Endothelial cell of umbilical vein (primary cell): ENCODE measurements at regions not wholly inside any gene's neighbourhood (a gene's known extent, or its start where the extent isn't known, plus 50 kb on each side); places are given as distances from the start of the nearest gene placed in this dataset.
A peak's percentile ranks its signal among the peaks of the same experiment; 100 is the strongest.

Experiments used
- BruUV-seq: library from RNA; stranded (reverse); fragments of 400-500 nt; replicated peaks from 2 replicates; lab custom pipeline; 2021; lab: Mats Ljungman, UMichigan
- CTCF ChIA-PET: fragments of 300-600, 350-600 bp; sonication (Branson Sonifier 250); formaldehyde crosslinking; loops from one replicate; lab custom pipeline; 2021; ENCODE audit warnings: antibody characterized with exemption, inconsistent platforms; lab: Charles Lee
- POLR2A ChIA-PET: fragments of 300-600, 350-600 bp; sonication (Branson Sonifier 250); formaldehyde crosslinking; loops from one replicate; lab custom pipeline; 2021; ENCODE audit warnings: antibody characterized with exemption, inconsistent platforms; lab: Charles Lee
- DNase-seq: peaks from one replicate; pipeline ENCODE4 v3.0.0-alpha.2; 2011; ENCODE audit warnings: low read depth, low spot score
- FAIRE-seq: peaks from 2 replicates; lab custom pipeline; 2011; peaks lifted over from hg19 to GRCh38; lab: Jason Lieb, UNC
- H2AFZ ChIP-seq: 2 replicates; pipeline ENCODE4 v1.6.0; 2012; ENCODE audit warnings: low read depth, low read length, control low read depth, inconsistent platforms
- H3K27ac ChIP-seq: 2 replicates; pipeline ENCODE4 v1.5.1; 2011; ENCODE audit warnings: low read depth, mild to moderate bottlenecking, control low read depth, low read length, moderate library complexity; ENCODE audit not compliant: insufficient read depth
- H3K27me3 ChIP-seq, 2 experiments: 2 replicates each; pipeline versions ENCODE4 v1.6.0 to v1.6.1; 2011; ENCODE audit warnings: low read length in 2 of 2, mixed read lengths in 1 of 2; ENCODE audit not compliant: control insufficient read depth in 2 of 2, insufficient read depth in 2 of 2
- H3K36me3 ChIP-seq, 2 experiments: 2 replicates in 1 of 2; 3 replicates in 1 of 2; pipeline ENCODE4 v1.5.1; 2011; ENCODE audit warnings: low read length in 2 of 2, mild to moderate bottlenecking in 1 of 2, moderate library complexity in 1 of 2; ENCODE audit not compliant: control insufficient read depth in 2 of 2, insufficient read depth in 2 of 2; ENCODE audit errors: extremely low read depth in 1 of 2
- H3K4me1 ChIP-seq: 3 replicates; pipeline ENCODE4 v1.5.1; 2011; ENCODE audit warnings: mild to moderate bottlenecking, low read length; ENCODE audit not compliant: control insufficient read depth, insufficient read depth; ENCODE audit errors: extremely low read depth
- H3K4me2 ChIP-seq: 2 replicates; pipeline ENCODE4 v1.6.1; 2011; ENCODE audit warnings: low read length, control low read depth, mixed read lengths; ENCODE audit not compliant: insufficient read depth
- H3K4me3 ChIP-seq, 3 experiments: fragments of 200-600 bp in 1 of 3; sonication (generic), shearing (Covaris generic) in 1 of 3; replicated peaks in 1 of 3; 2 replicates each; pipeline ENCODE4 v1.5.1; 2011 to 2016; ENCODE audit warnings: control low read depth in 3 of 3, low read length in 3 of 3, mild to moderate bottlenecking in 2 of 3, inconsistent platforms in 1 of 3, low read depth in 1 of 3, moderate library complexity in 1 of 3; ENCODE audit not compliant: insufficient read depth in 1 of 3
- H3K79me2 ChIP-seq: 2 replicates; pipeline ENCODE4 v1.6.0; 2012; ENCODE audit warnings: low read length, inconsistent platforms; ENCODE audit not compliant: control insufficient read depth, insufficient read depth
- H3K9ac ChIP-seq: replicated peaks from 2 replicates; pipeline ENCODE3; 2011; ENCODE audit warnings: low read length, control low read depth; ENCODE audit not compliant: insufficient read depth; ENCODE audit errors: extremely low read depth
- H3K9me1 ChIP-seq: replicated peaks from 3 replicates; pipeline ENCODE4 v1.6.0; 2011; ENCODE audit warnings: mild to moderate bottlenecking, low read length; ENCODE audit not compliant: control insufficient read depth, insufficient read depth; ENCODE audit errors: extremely low read depth
- H3K9me3 ChIP-seq: replicated peaks from 2 replicates; pipeline ENCODE4 v1.5.1; 2012; ENCODE audit warnings: low read length, inconsistent platforms; ENCODE audit not compliant: control insufficient read depth, insufficient read depth
- H4K20me1 ChIP-seq: replicated peaks from 2 replicates; pipeline ENCODE3; 2011; ENCODE audit warnings: mild to moderate bottlenecking, low read length; ENCODE audit not compliant: control insufficient read depth, insufficient read depth; ENCODE audit errors: extremely low read depth
- CTCF ChIP-seq, 2 donors: IDR thresholded peaks; 1 replicate in 1 of 2; 2 replicates in 1 of 2; pipeline ENCODE4 v1.5.1; 2011; ENCODE audit warnings: low read length in 2 of 2, mild to moderate bottlenecking in 2 of 2, moderate library complexity in 2 of 2, control low read depth in 1 of 2, inconsistent platforms in 1 of 2, low read depth in 1 of 2; ENCODE audit not compliant: insufficient read depth in 1 of 2; ENCODE audit errors: extremely low read depth in 1 of 2
- FOS ChIP-seq: IDR thresholded peaks from 2 replicates; pipeline ENCODE4 v1.6.1; 2011; ENCODE audit warnings: mild to moderate bottlenecking, low read length, moderate library complexity, borderline replicate concordance; ENCODE audit not compliant: insufficient read depth
- GATA2 ChIP-seq: IDR thresholded peaks from 2 replicates; pipeline ENCODE4 v1.7.0; 2011; ENCODE audit warnings: low read depth, mild to moderate bottlenecking, moderate library complexity, mixed read lengths, low read length; ENCODE audit not compliant: insufficient read length, insufficient read depth
- JUN ChIP-seq: IDR thresholded peaks from 2 replicates; pipeline ENCODE4 v1.6.1; 2011; ENCODE audit warnings: borderline replicate concordance, low read depth; ENCODE audit not compliant: insufficient read length, insufficient read depth
- POLR2A ChIP-seq: IDR thresholded peaks from 2 replicates; pipeline ENCODE4 v1.6.1; 2012; ENCODE audit warnings: low read depth, mild to moderate bottlenecking, control low read depth, low read length
- POLR2AphosphoS5 ChIP-seq: IDR thresholded peaks from 2 replicates; pipeline ENCODE4 v1.6.1; 2012; ENCODE audit warnings: low read depth, mild to moderate bottlenecking, control low read depth, low read length, moderate library complexity; ENCODE audit not compliant: insufficient read depth
- dilution Hi-C: fragments of 300-500 bp; cut with MboI; formaldehyde crosslinking; loops from one replicate; pipeline ENCODE4 v1.15.0; 2019; ENCODE audit warnings: low sequenced_read_pairs; ENCODE audit not compliant: extremely low pct_ligation_motif_present
- intact Hi-C: fragments of 100-400 bp; cut with micrococcal nuclease; formaldehyde crosslinking; loops from one replicate; pipeline ENCODE4 v1.10.0; 2022
- TF ChIP-seq, protein P1 (sequence below): IDR thresholded peaks from 2 replicates; pipeline ENCODE4 v1.6.1; 2011; ENCODE audit not compliant: insufficient read depth, insufficient read length

DNA sequence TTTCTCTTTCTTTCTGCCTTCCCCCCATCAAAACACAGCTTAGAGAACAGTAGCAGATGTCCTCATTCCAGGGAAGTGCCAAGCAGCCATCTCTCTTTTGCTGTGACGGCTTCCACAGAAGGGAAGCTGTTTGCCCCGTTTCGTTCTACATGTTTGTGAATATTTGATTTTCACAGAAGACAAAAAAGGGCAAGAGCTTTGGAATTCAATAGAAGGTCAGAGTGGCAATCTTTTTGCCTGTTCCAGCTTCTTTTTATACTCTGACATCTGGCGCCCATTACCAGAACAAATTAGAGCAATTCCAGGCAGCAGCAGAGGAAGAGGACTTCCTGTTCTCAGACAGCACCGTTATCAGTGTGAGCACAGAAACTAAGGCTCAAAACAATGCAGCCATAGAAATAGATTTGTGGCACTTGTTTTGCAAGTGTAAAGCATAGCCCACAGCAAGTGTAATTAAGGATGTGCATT is 79.0 kb upstream of the CDH19 start:
- Histone ChIP-seq H3K9me1 (no peaks in the 10 kb centered on the region), H3K4me1 (peaks cover 7% of the 10 kb centered on the region), H3K27ac (peak overlapping the region; percentile 35), H3K27me3 (no peaks in the 10 kb centered on the region), H4K20me1 (no peaks in the 10 kb centered on the region), H3K4me2 (peak overlapping the region; percentile 65), H3K9me3 (no peaks in the 10 kb centered on the region), H3K4me3 (peak overlapping the region in 2 of 3 experiments; percentile 19 to 55), H2AFZ (peak overlapping the region; percentile 64), H3K36me3 (no peaks in the 10 kb centered on the region), H3K79me2 (no peaks in the 10 kb centered on the region), H3K9ac (peak overlapping the region; percentile 32)
- POLR2A ChIA-PET, result no interaction called here
- no peak for TF ChIP-seq FOS
- TF ChIP-seq JUN, result no peak
- intact Hi-C loops (loop anchor here (10.0 kb wide), 1 partner anchor 128 kb away; no protein-coding TSS in a partner anchor), dilution Hi-C loops (no loop called here)
- CTCF ChIA-PET, result interaction anchor here (0.8 kb wide), 1 partner anchor 149 kb away, joined by 3 read pairs; no protein-coding TSS in a partner anchor
- BruUV-seq, result no TSS peak
- peak; percentile 88 for DNase-seq
- FAIRE-seq, result peak; percentile 81

DNA sequence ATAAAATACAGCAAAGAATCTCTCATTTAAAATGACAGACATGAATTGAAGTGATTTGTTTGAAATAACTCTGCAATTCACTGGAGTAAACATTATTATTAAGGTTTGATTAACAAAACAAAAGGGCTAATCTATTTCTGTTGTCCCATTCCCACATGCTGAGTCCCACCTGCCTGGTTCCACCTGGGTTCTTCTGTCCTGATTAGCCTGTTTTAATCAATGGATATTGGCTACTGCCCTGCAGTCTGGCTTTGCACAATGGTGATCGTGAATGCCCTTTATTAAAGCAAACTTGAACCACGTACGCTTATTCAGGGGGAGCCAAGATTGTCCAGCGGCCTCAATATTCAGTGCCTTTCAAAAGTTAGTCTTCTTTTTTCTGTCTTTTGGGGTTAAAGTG is 72.8 kb upstream of the CDH19 start:
- Histone ChIP-seq H3K36me3 (no peaks in the 10 kb centered on the region), H2AFZ (no peak overlapping the region), H3K4me2 (no peak overlapping the region), H4K20me1 (no peaks in the 10 kb centered on the region), H3K9ac (no peak overlapping the region), H3K4me3 (no peak overlapping the region), H3K79me2 (no peaks in the 10 kb centered on the region), H3K27ac (no peak overlapping the region), H3K9me3 (no peaks in the 10 kb centered on the region), H3K4me1 (no peaks in the 10 kb centered on the region), H3K9me1 (no peaks in the 10 kb centered on the region), H3K27me3 (no peaks in the 10 kb centered on the region)
- BruUV-seq, result no TSS peak
- ChIA-PET CTCF (no interaction called here), POLR2A (no interaction called here)
- FAIRE-seq, result no peak
- dilution Hi-C loops, result no loop called here
- intact Hi-C loops, result no loop called here
- no peak for DNase-seq
- no peak for TF ChIP-seq CTCF (IDR thresholded peaks at IDR 0.05; ENCODE audit: extremely low read depth in 1 of 2, insufficient read depth in 1 of 2, low read depth in 1 of 2, low read length in 2 of 2)
- no peak for TF ChIP-seq GATA2
- TF ChIP-seq, protein P1, sequence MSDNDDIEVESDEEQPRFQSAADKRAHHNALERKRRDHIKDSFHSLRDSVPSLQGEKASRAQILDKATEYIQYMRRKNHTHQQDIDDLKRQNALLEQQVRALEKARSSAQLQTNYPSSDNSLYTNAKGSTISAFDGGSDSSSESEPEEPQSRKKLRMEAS, result no peak
- TF ChIP-seq POLR2A, result no peak
- no peak for TF ChIP-seq FOS
- no peak for TF ChIP-seq POLR2AphosphoS5
